Tibial artery (tissue), 4 donors: ENCODE measurements at regions not wholly inside any gene's neighbourhood (a gene's known extent, or its start where the extent isn't known, plus 50 kb on each side); places are given as distances from the start of the nearest gene placed in this dataset.

ENCODE experiments used
- DNase-seq, 2 donors: peaks; one replicate each; pipeline ENCODE4 v3.0.0-alpha.2; 2019
- H3K27ac ChIP-seq, 2 donors: fragments of 200-600 bp; sonication (generic) in 1 of 2; 1 replicate in 1 of 2; 2 replicates in 1 of 2; pipeline ENCODE4 v1.5.1; 2018 to 2019; ENCODE audit warnings: mild to moderate bottlenecking in 1 of 2
- H3K27me3 ChIP-seq, 2 donors: fragments of 200-600 bp; sonication (generic) in 1 of 2; one replicate each; pipeline versions ENCODE4 v1.5.1 to v1.6.0; 2016 to 2019
- H3K36me3 ChIP-seq, 3 donors: fragments of 200-600 bp; sonication (generic) in 2 of 3; one replicate each; pipeline ENCODE4 v1.5.1; 2016 to 2019; ENCODE audit warnings: mild to moderate bottlenecking in 2 of 3
- H3K4me1 ChIP-seq, 4 donors: fragments of 200-600 bp; sonication (generic) in 2 of 4; 1 replicate in 3 of 4; 2 replicates in 1 of 4; pipeline ENCODE4 v1.5.1; 2016 to 2019
- H3K4me3 ChIP-seq, 2 donors: fragments of 200-600 bp; sonication (generic) in 1 of 2; 1 replicate in 1 of 2; 2 replicates in 1 of 2; pipeline ENCODE4 v1.5.1; 2018 to 2019; ENCODE audit warnings: mild to moderate bottlenecking in 2 of 2
- H3K9me3 ChIP-seq, 3 donors: fragments of 200-600 bp; sonication (generic) in 1 of 3; one replicate each; pipeline ENCODE4 v1.5.1; 2016 to 2019
- intact Hi-C: fragments of 100-400 bp; cut with DNase I; formaldehyde crosslinking; loops from one replicate; pipeline ENCODE4 v1.15.0; 2023; ENCODE audit warnings: low total_unique reads
- TF ChIP-seq, protein P1 (sequence below), 2 experiments: fragments of 200-600 bp in 1 of 2; fragments of 450-650 bp in 1 of 2; IDR thresholded peaks; one replicate each; pipeline ENCODE4 v1.5.1; 2017 to 2019; ENCODE audit warnings: antibody characterized with exemption in 2 of 2, mild to moderate bottlenecking in 1 of 2, moderate library complexity in 1 of 2

DNA sequence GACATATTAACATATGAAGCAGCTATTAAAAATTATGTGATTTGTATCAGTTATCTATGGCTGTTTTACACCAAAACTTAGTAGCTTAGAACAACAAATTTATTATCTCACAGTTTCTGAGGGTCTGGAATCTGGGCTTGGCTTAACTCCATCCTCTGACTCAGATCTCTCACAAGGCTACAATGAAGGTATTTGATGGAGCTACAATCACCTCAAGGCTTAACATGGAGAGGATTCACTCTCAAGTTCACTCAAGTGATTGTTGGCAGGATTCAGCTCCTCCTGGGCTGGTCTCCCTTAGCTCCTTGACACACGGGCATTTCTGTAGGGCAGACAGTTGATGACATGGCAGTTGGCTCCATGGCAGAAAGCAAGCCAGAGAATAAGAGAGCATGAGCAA lies 133.0 kb upstream of the SLC14A2 start:
- Histone ChIP-seq H3K4me1 (peaks cover 0 to 16% (median 2%) of the 10 kb centered on the region in 4 donors), H3K9me3 (no peaks in the 10 kb centered on the region), H3K36me3 (no peaks in the 10 kb centered on the region), H3K27ac (no peak overlapping the region), H3K27me3 (no peaks in the 10 kb centered on the region), H3K4me3 (no peak overlapping the region)
- TF ChIP-seq, protein P1, sequence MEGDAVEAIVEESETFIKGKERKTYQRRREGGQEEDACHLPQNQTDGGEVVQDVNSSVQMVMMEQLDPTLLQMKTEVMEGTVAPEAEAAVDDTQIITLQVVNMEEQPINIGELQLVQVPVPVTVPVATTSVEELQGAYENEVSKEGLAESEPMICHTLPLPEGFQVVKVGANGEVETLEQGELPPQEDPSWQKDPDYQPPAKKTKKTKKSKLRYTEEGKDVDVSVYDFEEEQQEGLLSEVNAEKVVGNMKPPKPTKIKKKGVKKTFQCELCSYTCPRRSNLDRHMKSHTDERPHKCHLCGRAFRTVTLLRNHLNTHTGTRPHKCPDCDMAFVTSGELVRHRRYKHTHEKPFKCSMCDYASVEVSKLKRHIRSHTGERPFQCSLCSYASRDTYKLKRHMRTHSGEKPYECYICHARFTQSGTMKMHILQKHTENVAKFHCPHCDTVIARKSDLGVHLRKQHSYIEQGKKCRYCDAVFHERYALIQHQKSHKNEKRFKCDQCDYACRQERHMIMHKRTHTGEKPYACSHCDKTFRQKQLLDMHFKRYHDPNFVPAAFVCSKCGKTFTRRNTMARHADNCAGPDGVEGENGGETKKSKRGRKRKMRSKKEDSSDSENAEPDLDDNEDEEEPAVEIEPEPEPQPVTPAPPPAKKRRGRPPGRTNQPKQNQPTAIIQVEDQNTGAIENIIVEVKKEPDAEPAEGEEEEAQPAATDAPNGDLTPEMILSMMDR (IDR thresholded peaks at IDR 0.05) = no peak
- DNase-seq = no peak
- intact Hi-C loops = no loop called here

DNA sequence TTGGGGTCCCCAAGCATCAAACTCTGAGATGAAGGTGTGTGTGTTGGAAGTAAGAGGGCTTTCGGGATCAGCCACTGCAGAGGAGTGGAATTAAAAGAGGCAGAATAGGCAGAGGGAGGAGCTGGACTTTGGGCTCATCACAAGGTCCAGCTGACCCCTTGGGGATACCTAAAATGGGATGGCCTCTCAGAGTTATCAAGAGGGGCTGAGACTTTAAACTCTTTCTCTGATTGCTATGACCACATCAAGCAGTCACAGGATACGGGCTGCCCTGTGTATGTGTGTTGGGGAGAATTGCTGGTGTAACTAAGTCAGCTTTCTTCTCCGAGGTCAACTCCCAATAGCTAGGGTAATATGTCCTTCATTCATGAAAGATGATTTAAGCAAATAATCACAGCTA lies 127.7 kb upstream of the SLC14A2 start:
- TF ChIP-seq, protein P1 (IDR thresholded peaks at IDR 0.05) = no peak
- H3K27me3 ChIP-seq = no peaks in the 10 kb centered on the region
- intact Hi-C loops = no loop called here
- H3K4me3 ChIP-seq = no peak overlapping the region
- H3K9me3 ChIP-seq = no peaks in the 10 kb centered on the region
- DNase-seq = no peak
- H3K27ac ChIP-seq = no peak overlapping the region
- H3K4me1 ChIP-seq = no peaks in the 10 kb centered on the region
- no peaks in the 10 kb centered on the region for H3K36me3 ChIP-seq

DNA sequence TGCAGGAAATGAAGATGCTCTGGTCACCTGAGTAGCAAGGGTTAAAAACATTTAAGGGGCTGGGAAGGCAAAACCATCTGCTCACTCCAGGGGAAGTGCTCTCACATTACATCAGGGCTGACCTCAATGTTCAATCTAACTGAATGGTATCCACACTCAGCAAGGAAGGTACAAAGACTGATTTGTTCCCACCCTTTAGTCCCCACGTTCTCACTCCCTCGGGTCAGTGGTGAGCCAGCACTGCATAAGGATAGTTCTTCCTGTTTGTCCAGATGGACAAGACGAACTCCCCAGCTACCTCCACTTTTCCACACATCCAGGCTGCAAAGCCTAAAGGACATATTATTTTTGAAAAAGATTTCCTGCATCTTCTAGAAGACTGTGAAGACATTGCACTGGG lies 126.6 kb upstream of the SLC14A2 start:
- Histone ChIP-seq H3K9me3 (no peaks in the 10 kb centered on the region), H3K36me3 (no peaks in the 10 kb centered on the region), H3K4me1 (no peaks in the 10 kb centered on the region), H3K27ac (no peak overlapping the region), H3K4me3 (no peak overlapping the region), H3K27me3 (no peaks in the 10 kb centered on the region)
- no peak for DNase-seq
- intact Hi-C loops = no loop called here
- TF ChIP-seq, protein P1 (IDR thresholded peaks at IDR 0.05) = no peak

DNA sequence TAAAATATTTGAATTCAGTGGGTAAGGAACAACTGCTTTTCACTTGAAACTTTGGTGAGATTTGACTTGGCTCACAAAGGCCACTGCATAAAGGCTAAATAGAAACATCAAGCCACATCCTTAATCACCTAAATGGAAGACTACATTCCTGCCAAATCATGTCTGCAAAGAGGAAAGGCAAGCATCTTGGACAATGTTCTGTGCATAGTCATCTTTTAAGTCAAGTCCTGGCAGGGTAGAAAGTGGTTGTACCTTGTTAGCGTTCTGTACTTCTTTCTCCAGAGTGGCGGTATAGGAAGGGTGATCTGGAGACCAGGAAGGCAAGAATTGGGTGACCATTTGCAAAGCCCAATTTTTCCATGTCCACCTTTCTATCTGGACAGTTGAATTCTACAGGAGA lies 121.4 kb upstream of the SLC14A2 start:
- H3K4me1 ChIP-seq = peaks cover 0 to 15% (median 8%) of the 10 kb centered on the region in 4 donors
- no peak overlapping the region for H3K27ac ChIP-seq
- no peak for DNase-seq
- no peak overlapping the region for H3K4me3 ChIP-seq
- TF ChIP-seq, protein P1 (IDR thresholded peaks at IDR 0.05) = no peak
- no peaks in the 10 kb centered on the region for H3K36me3 ChIP-seq
- intact Hi-C loops = no loop called here
- H3K27me3 ChIP-seq = no peaks in the 10 kb centered on the region
- no peaks in the 10 kb centered on the region for H3K9me3 ChIP-seq

DNA sequence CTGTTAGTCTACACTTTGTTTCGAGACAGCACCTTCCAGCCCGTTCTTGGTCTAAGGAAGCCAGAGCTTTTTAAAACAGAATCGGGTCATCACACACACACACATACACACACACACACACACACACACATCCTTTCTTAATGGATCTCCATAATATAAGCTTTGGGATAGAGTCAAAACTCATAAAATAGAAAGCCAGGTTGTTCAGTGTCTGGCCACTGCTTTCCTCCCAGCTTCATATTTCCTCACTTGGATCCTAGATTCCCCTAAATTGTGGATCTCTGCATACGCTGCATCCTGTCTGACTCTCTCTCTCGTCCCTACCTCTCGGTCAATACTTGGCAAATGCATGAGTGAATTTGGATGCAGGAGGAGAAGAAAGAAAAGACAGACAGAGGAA lies 120.5 kb upstream of the SLC14A2 start:
- Histone ChIP-seq H3K27ac (no peak overlapping the region), H3K4me1 (peaks cover 0 to 15% (median 8%) of the 10 kb centered on the region in 4 donors), H3K36me3 (no peaks in the 10 kb centered on the region), H3K27me3 (no peaks in the 10 kb centered on the region), H3K4me3 (no peak overlapping the region), H3K9me3 (no peaks in the 10 kb centered on the region)
- TF ChIP-seq, protein P1 (IDR thresholded peaks at IDR 0.05) = no peak
- intact Hi-C loops = no loop called here
- DNase-seq = no peak

DNA sequence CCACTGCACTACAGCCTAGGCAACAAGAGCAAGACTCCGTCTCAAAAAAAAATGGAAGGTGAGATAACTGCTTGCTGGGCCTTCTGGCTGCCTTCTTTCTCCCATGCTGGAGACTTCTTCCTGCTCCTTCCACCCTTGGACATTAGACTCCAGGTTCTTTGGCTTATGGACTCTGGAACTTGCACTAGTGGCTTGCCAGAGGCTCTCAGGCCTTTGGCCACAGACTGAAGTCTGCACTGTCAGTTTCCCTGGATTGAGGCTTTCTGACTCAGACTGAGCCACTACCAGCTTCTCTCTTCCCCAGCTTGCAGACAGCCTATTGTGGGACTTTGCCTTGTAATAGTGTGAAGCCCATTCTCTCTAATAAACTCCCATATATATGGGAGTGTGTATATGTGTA lies 118.5 kb upstream of the SLC14A2 start:
- no peaks in the 10 kb centered on the region for H3K9me3 ChIP-seq
- TF ChIP-seq, protein P1 (IDR thresholded peaks at IDR 0.05) = no peak
- H3K4me1 ChIP-seq = peaks cover 0 to 15% (median 8%) of the 10 kb centered on the region in 4 donors
- no peak overlapping the region for H3K27ac ChIP-seq
- H3K27me3 ChIP-seq = no peaks in the 10 kb centered on the region
- H3K4me3 ChIP-seq = no peak overlapping the region
- DNase-seq = no peak
- no peaks in the 10 kb centered on the region for H3K36me3 ChIP-seq
- intact Hi-C loops = no loop called here
